ENCODE measurements at regions not wholly inside any gene's neighbourhood (a gene's known extent, or its start where the extent isn't known, plus 50 kb on each side); places are given as distances from the start of the nearest gene placed in this dataset.
"Not testable (repeated sequence)": the region's sequence is repeated elsewhere in the genome, so short reads cannot be mapped to it uniquely, and the experiment has no call there.

- DNase-seq = not testable (repeated sequence)
Measured at GRCh38 chr9:39463696-39464095, 108.2 kb downstream of the SPATA31A1 start.

GRCh38 chr9:39464122-39464777 lies 108.8 kb downstream of the SPATA31A1 start:
- peak; percentile 84 to 85 for DNase-seq

- DNase-seq = not testable (repeated sequence)
Measured at GRCh38 chr9:39474499-39474898, 119.0 kb downstream of the SPATA31A1 start.

GRCh38 chr9:39483073-39483472 lies 127.6 kb downstream of the SPATA31A1 start:
- not testable (repeated sequence) for DNase-seq

- DNase-seq = not testable (repeated sequence)
Measured at GRCh38 chr9:39483880-39484279, 128.4 kb downstream of the SPATA31A1 start.

GRCh38 chr9:39484292-39484691 lies 128.8 kb downstream of the SPATA31A1 start:
- DNase-seq = not testable (repeated sequence)

- DNase-seq = not testable (repeated sequence)
Measured at GRCh38 chr9:39487477-39487876, 132.0 kb downstream of the SPATA31A1 start.

GRCh38 chr9:39496248-39496647 lies 140.8 kb downstream of the SPATA31A1 start:
- not testable (repeated sequence) for DNase-seq

- DNase-seq = not testable (repeated sequence)
Measured at GRCh38 chr9:39503178-39503577, 147.7 kb downstream of the SPATA31A1 start.

- DNase-seq = not testable (repeated sequence)
Measured at GRCh38 chr9:39527387-39528029, 172.0 kb downstream of the SPATA31A1 start.

- not testable (repeated sequence) for DNase-seq
Measured at GRCh38 chr9:39532597-39532996, 177.1 kb downstream of the SPATA31A1 start.

GRCh38 chr9:39533001-39533762 lies 177.7 kb downstream of the SPATA31A1 start:
- not testable (repeated sequence) for DNase-seq

GRCh38 chr9:39533763-39534548 lies 178.5 kb downstream of the SPATA31A1 start:
- DNase-seq = not testable (repeated sequence)

- DNase-seq = not testable (repeated sequence)
Measured at GRCh38 chr9:39534897-39535296, 179.4 kb downstream of the SPATA31A1 start.

- DNase-seq = not testable (repeated sequence)
Measured at GRCh38 chr9:39542157-39542556, 186.7 kb downstream of the SPATA31A1 start.

- not testable (repeated sequence) for DNase-seq
Measured at GRCh38 chr9:39545079-39545478, 189.6 kb downstream of the SPATA31A1 start.

GRCh38 chr9:39550573-39550972 lies 195.1 kb downstream of the SPATA31A1 start:
- DNase-seq = not testable (repeated sequence)

GRCh38 chr9:39551544-39551943 lies 196.1 kb downstream of the SPATA31A1 start:
- not testable (repeated sequence) for DNase-seq

GRCh38 chr9:39552242-39552881 lies 196.9 kb downstream of the SPATA31A1 start:
- DNase-seq = not testable (repeated sequence)

GRCh38 chr9:39554352-39554751 lies 198.9 kb downstream of the SPATA31A1 start:
- not testable (repeated sequence) for DNase-seq

GRCh38 chr9:39559384-39559783 lies 203.9 kb downstream of the SPATA31A1 start:
- DNase-seq = peak; percentile 45 to 46

- DNase-seq = not testable (repeated sequence)
Measured at GRCh38 chr9:39566782-39567181, 211.3 kb downstream of the SPATA31A1 start.

All from CD4-positive, alpha-beta T cell treated with Interferon alpha-2 for 1 hour (primary cell).